M059J (cell line): ENCODE measurements at regions not wholly inside any gene's neighbourhood (a gene's known extent, or its start where the extent isn't known, plus 50 kb on each side); places are given as distances from the start of the nearest gene placed in this dataset.
A peak's percentile ranks its signal among the peaks of the same experiment; 100 is the strongest.

Experiments
- DNase-seq: peaks from one replicate; pipeline ENCODE4 v3.0.0-alpha.2; 2012; ENCODE audit warnings: low read depth

GRCh38 chr20:7622399-7622961, 317.8 kb downstream of the HAO1 start:
- no peak for DNase-seq

- DNase-seq = no peak
These were observed 315.4 kb downstream of the HAO1 start for GRCh38 chr20:7624886-7625285.

GRCh38 chr20:7627734-7628663, 312.3 kb downstream of the HAO1 start:
- DNase-seq = peak; percentile 7

GRCh38 chr20:7629880-7630279, 310.4 kb downstream of the HAO1 start:
- no peak for DNase-seq

GRCh38 chr20:7637184-7637583, 303.1 kb downstream of the HAO1 start:
- peak; percentile 21 for DNase-seq

- peak; percentile 42 for DNase-seq
These were observed 290.0 kb downstream of the HAO1 start for GRCh38 chr20:7650086-7650879.

- no peak for DNase-seq
These were observed 286.0 kb downstream of the HAO1 start for GRCh38 chr20:7654231-7654630.

GRCh38 chr20:7656687-7657467, 283.4 kb downstream of the HAO1 start:
- no peak for DNase-seq

- DNase-seq = no peak
These were observed 282.7 kb downstream of the HAO1 start for GRCh38 chr20:7657569-7657968.

- no peak for DNase-seq
These were observed 280.1 kb downstream of the HAO1 start for GRCh38 chr20:7660165-7660564.

GRCh38 chr20:7665376-7665775, 274.9 kb downstream of the HAO1 start:
- DNase-seq = no peak

- DNase-seq = no peak
These were observed 273.1 kb downstream of the HAO1 start for GRCh38 chr20:7667194-7667593.

GRCh38 chr20:7672571-7672970, 267.7 kb downstream of the HAO1 start:
- no peak for DNase-seq

GRCh38 chr20:7673841-7674240, 266.4 kb downstream of the HAO1 start:
- DNase-seq = peak; percentile 18

- no peak for DNase-seq
These were observed 257.3 kb downstream of the HAO1 start for GRCh38 chr20:7682916-7683315.

GRCh38 chr20:7687065-7687464, 253.2 kb downstream of the HAO1 start:
- DNase-seq = no peak

GRCh38 chr20:7689151-7689550, 251.1 kb downstream of the HAO1 start:
- DNase-seq = no peak

- peak; percentile 4 for DNase-seq
These were observed 248.5 kb downstream of the HAO1 start for GRCh38 chr20:7691647-7692269.

GRCh38 chr20:7692478-7692877, 247.8 kb downstream of the HAO1 start:
- DNase-seq = no peak

GRCh38 chr20:7693761-7694160, 246.5 kb downstream of the HAO1 start:
- no peak for DNase-seq

GRCh38 chr20:7695051-7695495, 245.2 kb downstream of the HAO1 start:
- no peak for DNase-seq
